Stimulated activated CD8-positive, alpha-beta memory T cell treated with anti-CD3 and anti-CD28 coated beads, Interleukin-7, amount 100 ng/mL, for 1 hour (primary cell): ENCODE measurements at regions not wholly inside any gene's neighbourhood (a gene's known extent, or its start where the extent isn't known, plus 50 kb on each side); places are given as distances from the start of the nearest gene placed in this dataset.

ENCODE experiments used
- DNase-seq, 2 donors: peaks; one replicate each; pipeline ENCODE4 v3.0.0-alpha.2; 2020; ENCODE audit warnings: low read depth in 2 of 2

DNA sequence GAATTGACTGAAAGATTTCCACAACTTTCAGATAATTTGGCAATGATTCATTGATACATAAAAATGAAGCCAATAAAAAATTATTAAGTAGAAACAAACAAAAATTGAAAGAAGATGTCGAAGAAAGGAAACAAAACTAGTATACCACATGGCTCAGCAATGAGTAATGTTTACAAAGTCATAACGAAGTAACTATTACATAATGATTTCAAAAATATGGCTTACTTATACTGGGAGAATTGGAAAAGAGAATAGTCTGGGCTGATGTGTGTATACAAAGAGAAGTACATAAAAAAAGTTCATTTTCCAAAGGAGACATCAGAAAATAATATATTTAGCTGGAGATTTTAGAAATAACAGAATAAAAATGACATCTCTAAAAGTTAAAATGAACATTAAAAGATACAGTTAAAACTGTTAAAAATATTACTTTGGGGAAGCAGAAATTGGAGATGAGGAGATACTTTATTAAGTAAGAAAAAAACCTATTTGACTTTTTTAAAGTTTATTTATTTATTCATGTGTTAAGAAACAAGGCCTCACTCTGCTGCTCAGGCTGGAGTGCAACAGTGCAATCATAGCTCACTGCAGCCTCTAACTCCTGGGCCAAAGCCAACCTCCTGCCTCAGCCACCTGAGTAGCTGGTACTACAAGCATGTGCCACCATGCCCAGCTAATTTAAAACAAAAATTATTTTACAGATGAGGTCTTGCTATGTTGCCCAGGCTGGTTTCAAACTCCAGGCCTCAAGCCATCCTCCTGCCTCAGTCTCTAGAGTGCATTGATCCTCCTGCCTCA is 409.7 kb upstream of the PIK3C3 start:
- no peak for DNase-seq

DNA sequence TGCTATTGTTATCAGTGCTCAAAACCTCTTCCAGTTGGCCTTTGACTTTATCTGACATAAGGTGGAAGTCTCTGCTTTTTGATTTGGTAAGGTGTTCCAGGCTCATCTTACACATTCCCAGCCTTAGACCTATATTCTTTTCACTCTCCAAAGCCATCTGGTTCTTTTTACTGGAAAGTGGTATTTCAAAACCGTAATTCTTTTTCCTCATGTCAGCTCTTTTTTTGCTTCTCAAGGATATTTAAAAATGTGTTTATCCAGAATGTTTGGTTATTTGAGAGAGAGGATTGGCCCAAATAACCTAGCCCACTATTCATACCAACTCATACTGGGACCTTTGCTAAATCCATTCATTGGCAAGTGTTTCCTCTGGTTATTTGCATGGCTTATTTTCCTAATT is 411.2 kb upstream of the PIK3C3 start:
- DNase-seq = no peak

DNA sequence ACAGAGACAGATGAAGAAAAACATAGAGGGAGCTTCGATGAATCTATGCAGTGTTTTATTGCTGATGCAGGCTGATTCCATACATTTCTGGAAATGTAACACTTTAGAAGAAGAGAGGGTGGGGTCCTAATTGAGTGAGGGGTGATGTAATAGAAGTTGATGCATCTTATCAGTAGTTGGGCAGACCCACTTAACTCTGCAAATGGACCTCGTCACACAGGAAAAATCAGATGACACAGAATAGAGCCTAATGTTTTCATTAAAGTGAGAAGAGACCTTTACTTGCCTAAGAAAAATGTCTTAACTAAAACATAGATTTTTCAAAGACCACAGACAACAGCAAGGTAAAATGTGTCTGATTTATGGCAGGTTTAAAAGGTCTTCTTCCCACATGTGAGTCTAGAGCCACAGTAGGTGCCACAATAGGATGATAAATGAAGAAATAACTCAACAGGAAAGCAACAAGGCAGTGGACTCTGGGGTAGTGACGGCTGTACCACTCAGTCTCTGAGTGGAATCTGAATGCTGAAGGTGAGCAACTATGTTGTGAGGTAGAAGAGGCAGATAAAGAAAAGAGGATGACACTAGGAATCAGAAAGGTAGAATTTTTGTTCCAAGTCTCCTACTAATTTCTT is 414.7 kb upstream of the PIK3C3 start:
- no peak for DNase-seq

DNA sequence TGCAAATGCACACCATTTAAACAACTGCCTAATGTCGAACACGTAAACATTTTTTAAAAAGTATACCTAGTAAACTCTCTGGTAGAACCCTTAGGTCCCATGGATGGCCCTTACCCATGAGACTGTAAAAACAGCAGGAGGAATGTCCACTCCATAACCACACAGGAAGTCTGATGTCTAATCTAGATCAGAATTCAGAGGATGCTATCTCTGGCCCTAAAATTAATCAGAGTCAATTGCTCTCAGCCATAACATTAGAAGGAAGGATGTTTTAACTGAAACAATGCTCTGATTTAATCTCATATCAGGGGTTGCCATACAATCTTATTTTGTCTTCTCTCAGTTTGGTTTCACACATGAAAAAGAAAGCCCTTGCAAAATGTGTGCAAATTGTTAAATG is 416.3 kb upstream of the PIK3C3 start:
- DNase-seq = no peak

DNA sequence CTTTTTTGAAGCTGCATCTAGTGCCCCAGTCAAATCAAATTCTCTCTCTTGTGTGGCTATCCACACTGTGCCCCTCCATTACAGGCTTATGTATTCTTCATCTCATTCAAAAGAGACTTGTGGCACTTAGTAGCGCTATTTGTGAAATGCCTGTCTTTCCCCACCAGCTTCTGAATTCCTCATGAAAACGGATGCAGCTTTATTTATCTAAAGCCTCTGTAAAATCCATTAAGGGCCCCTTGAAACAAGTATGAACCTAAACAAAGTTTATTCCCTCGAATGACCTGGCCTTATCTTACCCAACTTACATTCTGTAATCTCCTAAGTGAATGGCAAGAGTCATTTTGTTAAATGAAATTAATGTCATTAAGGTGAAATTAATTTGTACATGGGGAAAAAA is 417.4 kb upstream of the PIK3C3 start:
- no peak for DNase-seq

DNA sequence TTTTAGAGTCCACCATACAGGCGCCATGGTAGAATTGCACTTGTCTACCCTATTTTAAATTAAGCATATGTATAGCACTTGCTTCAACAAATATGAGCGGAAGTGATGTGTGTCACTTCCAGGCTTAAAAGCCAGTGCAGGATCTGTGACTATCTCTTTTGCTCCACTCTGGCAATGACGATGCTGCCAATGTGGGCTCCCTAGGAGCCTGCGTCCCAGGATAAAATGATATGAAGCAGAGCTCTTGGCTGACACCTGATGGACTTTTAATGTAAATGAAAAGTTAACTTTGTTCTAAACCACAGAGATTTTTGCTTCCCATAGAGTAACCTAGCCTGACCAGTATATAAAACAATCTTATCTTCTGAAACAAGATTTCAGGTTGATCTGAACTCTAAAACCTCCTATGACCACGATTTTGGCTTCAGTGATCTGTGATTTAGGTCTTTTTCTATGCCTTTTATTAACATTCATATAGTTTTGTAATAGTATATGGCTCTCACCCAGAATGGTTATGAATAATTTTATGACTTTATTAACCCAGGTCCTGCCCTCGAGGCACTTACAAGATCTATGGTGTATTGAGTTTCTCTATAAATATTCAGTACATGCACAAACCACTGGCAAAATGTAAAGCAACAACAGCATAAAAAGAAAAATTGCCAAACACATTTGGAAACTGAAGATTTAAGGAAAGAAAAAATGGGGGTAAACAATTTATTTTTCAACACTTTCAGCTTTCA is 422.5 kb upstream of the PIK3C3 start:
- DNase-seq = no peak

DNA sequence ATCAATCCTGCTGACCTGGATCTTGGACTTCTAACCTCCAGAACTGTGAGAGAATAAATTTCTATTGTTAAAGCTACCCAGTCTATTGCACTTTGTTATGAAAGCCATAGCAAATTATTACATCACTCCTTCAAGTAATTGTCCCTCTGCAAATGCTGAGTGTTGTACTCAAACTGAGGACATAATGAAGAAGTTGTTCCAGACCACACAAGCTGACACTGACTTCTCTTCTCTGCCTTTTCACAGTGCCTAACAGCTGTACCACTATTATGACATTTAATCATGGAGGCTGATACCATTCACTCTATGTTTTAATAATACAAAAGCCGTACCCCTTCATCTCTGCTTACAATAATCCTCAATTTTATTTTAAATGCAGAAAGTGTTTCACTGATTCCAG is 424.1 kb upstream of the PIK3C3 start:
- no peak for DNase-seq

DNA sequence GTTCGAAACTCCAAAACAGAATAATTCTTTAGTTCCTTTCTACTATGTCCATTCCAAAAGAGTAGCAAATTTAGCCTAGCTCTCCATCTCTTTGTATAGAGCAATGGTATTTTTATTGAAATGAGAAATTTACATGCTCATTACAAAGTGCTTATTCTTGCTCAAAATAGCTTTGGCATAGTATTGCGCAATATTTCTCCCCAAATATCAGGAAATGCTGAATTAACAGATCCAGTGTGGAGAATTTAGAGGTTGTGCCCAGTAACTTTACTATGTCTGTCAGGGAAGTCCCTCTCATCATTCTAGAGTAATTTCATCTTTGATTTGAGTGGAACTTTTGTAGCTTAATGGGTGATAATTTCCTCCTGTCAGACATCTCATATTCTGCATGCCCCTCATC is 425.9 kb upstream of the PIK3C3 start:
- no peak for DNase-seq

DNA sequence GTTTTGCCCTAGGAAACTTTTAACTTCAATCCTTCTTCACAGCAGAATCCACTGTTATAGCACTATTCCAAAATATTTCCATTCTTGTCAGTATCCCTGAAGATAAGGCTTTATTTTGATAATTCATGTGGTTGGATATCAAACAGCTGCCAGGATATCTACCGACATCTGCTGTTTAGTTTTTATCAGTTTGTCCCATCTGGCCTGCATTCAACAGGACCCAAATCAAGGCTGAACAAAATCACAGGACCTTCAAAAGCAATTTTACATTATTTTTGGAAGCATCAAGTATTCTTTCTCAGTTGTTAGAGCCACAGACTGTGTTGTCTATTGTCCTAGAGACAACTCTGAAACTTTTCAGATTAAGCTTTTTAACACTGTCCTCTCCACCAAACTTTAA is 429.0 kb upstream of the PIK3C3 start:
- DNase-seq = no peak

DNA sequence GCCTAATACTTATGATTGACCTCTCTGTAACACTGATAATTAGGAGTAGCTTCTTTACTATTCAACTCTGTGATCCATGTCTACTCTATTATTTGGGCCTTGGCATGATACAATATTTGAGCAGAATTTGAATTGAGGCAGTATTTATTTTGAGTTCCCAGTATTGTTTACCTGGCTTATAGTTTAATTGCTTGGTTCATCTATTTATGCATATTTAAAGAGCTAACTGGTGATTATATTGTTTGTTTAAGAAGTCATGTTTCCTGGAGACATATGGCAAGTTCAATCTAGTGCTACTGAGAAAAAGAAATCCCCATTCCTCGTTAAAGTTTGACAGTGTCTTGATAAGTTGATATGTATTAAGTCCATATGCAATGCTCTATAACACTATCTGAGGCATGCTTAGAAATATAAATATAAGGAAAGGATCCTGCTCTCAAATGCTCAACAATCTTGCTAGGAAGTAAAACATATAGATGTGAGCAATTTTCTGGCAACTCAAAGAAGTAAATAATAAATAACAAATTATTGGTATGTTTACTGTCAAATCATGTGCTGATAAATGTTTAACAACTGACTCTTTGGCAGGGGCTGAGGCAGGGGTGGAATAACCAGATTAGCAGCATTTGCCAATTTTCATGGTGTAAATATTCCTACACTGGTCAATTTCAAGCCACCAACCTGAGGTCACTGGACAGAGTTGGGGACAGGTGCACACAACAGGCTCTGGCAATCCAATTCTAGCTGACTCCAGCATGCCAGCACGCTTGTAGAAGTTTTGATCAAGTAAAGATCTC is 430.2 kb upstream of the PIK3C3 start:
- no peak for DNase-seq

DNA sequence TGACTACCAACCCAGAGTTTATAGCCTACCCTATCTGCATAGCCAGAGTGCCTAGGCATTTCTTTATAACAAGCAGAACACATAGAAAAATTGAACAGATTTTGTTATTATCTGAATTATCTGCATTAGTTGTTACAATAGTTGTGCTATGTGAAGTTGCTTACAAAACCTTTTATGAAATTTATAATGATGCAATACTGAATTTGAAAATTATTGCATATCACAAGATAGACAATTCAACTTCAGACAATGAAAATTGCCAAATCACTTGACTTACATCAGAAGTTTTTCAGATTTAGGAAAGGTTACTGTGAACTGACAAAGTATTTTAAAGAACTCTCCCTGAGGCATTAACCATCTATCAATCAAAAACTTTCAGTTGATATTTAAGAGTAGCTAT is 437.9 kb upstream of the PIK3C3 start:
- DNase-seq = no peak

DNA sequence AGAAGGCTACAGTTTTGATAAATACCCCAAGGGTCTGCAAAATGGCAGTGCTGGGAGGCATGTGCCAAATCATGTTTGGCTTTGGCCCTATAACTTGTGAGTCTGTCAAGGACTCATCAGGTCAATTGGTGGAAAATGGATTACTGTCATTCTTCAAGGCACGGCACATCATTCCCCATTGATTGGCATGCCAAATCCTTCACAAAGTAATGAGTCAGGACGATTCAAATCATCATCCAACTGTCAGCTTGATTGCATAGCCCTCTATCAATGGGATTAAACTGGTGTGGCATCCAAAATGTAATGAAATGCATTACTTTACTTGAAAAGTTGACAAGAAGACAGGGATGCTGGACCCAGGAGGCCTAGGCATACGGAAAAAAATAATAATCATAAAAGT is 441.6 kb upstream of the PIK3C3 start:
- DNase-seq = no peak

DNA sequence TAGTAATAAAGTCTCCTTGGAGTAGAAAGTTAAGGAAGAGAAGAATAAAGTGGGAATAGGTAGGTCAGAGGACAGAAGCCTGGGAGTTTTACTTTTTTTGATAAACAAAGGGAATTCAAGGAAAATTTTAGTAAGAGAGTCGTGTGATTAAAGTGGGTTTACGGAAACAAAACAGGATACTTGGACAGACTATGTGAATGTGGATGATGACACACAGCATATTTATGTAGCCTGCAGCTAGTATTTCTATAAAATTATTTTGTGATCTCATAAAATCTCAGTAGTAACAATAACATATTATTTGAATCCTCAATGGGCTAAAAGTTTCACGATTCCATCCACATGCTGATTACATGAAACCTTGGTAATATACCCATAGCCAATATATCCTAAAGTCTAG is 450.7 kb upstream of the PIK3C3 start:
- no peak for DNase-seq

DNA sequence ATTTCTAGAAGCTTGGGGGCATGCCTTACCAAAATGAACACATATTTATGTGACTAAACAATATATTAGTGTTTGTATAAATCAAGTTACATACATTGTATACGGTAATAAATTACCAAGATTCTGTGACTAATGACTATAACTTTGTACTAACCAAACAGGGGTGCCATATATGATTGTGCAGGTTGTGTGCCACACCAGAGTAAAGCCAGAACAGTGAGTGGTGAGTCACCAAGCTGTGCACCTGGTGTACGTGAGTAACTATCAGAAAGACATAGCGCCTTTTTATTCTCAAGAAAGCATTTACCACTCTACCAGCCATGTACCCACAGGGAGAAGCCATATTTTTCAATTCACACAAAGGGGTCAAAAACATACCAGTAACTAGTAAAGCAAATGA is 453.2 kb upstream of the PIK3C3 start:
- no peak for DNase-seq

DNA sequence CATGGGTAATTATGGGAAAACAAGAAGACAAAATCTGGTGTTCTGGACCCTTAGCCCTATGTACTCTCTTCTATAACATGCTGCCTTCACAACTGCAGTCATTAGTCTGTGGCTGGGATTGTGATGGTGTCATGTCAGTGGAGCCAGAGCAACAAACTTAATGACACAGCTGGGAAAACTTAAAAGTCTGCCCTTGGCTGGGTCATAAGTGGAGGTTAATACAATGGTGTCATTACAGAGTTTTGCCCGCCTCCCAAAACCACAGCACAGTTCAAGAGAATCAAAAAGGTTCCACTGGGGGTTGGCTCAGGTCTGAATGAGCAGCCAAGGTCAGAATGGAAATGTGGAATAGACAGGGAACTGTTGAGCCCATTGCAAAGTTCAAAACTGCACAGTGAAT is 455.7 kb upstream of the PIK3C3 start:
- no peak for DNase-seq

DNA sequence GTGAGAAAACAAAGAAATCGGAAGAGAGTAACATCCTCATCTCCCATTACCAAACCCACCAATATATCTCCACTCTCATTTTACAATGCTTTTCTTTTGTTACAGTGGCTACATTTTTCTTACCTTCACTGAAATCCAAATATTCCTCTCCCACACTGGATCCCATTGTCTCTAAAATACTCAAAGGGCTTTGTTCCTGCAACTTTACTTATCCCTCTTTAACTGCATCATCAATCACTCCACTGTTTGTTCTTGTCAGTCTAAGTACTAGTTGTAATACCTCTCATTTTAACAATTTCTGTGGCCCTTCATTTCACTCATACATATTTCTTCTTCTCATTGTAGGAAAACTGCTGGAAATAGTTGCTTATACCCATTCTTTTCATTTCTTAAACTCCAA is 464.2 kb upstream of the PIK3C3 start:
- DNase-seq = no peak

DNA sequence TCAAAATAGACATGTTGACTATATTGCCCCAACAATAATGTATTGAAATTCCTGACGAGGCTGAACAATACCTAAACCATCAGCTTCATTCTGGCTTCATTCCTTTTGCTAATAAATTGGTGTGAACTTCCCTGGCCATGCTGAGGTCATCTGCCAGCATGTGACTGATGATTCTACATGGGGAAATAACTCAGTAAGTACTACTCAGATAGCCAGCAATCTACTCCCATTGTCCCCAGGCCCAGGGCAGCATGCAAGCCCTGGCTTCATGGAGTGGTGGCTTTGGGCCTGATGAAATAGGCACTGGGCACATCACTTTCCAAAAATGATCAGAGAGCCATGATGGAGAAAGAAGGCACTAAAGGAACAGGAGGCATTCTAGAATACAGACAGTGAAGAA is 468.5 kb upstream of the PIK3C3 start:
- no peak for DNase-seq

DNA sequence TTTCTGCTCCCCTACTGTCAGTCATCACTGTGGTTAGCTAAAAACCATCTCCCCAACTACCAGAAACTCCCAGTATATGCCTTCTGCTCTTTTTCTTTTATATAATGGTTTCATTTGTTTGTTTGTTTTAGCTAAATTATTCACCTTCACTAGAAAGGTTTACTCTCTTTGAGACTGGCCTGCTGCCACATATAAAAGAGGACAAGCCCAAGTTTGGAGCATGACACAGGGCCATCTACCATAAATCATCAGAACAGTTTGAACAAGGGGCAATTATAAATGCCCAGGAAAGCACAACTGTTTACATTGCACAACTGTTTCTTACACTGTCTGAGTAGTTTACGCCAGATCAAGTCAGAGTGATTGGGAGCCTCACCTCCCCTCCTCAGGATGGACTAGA is 471.0 kb upstream of the PIK3C3 start:
- DNase-seq = no peak

DNA sequence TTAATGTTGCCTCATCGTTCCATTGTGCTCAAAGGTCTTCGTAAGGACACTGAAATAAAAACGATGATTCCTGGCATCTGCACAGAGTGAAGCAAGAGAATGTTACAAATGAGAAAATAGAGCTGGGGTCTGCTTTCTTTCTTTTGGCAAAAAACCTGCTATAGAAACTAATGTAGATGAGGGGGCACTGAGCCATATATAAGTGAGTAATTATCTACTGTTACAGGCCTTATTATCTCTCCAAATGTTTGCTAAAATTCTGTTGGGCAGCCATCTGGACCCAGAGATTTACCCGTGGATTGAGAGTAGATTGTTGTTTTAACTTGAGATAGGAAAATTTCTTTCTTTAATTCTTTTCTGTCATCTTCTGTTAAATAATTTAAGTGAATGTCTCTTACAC is 472.5 kb upstream of the PIK3C3 start:
- DNase-seq = no peak

DNA sequence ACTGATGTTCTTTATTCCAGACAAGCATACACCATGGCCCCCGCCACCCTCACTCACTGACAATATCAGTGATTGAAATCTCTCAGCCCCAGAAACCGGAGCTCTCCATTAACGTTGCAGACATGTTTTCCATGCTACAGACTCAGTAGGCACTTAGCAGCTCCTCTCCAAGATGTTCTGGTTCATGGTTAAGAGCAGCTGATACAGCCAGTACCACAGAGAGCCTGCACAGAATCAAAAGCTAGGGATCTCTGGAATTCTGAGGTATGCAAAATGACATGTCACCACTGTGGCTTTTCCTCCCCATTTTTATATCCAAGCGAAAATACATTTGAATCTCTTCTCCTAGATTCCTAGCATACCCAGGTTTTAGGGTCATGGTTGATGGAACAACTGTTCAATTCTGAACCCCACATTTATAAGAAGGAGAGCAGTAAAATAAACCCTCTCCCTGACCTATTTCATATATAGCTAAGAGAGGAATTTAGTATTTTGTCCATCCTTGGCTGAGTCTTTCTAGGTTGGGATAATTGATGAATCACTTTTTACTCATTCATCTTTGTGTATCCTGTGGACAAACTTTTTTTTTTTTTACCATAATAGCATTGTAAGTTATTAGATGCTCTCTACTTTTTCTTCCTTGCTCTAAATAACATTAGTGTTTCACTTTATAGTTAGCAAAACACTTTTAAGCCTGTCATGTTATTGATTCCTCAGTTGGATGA is 488.4 kb upstream of the PIK3C3 start:
- no peak for DNase-seq

DNA sequence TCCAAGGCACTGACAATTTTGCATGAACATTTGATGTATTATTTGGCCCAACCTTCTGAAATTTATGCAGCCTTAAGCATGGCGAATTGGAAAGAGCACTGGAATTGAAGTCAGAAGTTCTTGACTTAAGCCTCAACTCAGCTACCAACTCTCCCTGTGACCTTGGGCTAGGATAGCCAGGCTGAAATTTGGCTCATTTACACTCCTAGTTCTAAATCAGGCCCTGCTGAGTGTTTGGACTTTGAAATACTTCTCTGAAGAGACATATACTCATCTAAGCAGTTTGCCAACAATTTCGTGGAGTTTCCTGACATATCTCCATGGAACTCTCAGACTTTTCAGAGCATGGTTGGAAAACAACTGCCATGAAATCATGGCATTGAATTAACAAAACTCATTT is 489.6 kb upstream of the PIK3C3 start:
- DNase-seq = no peak

DNA sequence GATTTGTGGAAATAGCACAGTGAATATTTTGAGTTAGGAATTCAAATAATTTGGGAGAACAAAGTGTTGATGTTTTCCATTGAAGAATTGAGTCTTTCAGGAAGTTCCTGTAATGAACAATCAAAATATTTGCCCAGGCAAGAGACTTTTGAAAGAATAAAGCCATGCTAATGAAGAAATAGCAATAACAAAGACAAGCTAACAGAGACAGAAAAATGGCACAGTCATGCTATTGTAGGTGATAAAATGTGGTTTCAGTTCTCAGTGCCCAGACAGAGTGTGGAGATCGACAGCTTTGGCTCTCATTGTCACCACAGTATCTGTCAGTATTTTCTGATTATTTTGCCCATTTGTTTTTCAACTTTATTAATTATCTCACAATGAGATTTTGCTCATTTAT is 490.8 kb upstream of the PIK3C3 start:
- no peak for DNase-seq
